ENCODE measurements at regions not wholly inside any gene's neighbourhood (a gene's known extent, or its start where the extent isn't known, plus 50 kb on each side); places are given as distances from the start of the nearest gene placed in this dataset.

- Histone ChIP-seq H3K4me2 (ENCODE audit: low read length) (no peak overlapping the region), H3K9me2 (ENCODE audit: insufficient read depth) (no peaks in the 10 kb centered on the region), H2AFZ (ENCODE audit: low read depth, low read length, poor library complexity, severe bottlenecking) (no peak overlapping the region), H3K27ac (ENCODE audit: low read depth, low read length) (no peak overlapping the region), H3K4me1 (ENCODE audit: control insufficient read depth in 1 of 2, insufficient read depth in 2 of 2, low read length in 2 of 2) (no peaks in the 10 kb centered on the region), H3K4me3 (replicated peaks in 1 of 2; ENCODE audit: low read depth in 1 of 2, low read length in 2 of 2) (no peak overlapping the region), H3K27me3 (ENCODE audit: insufficient read depth, low read length) (peaks cover 6% of the 10 kb centered on the region), H3K36me3 (ENCODE audit: control insufficient read depth in 1 of 2, insufficient read depth in 2 of 2, low read length in 2 of 2) (no peaks in the 10 kb centered on the region), H3K79me2 (ENCODE audit: insufficient read depth, low read length) (no peaks in the 10 kb centered on the region), H3K9me3 (ENCODE audit: control insufficient read depth in 1 of 2, insufficient read depth in 1 of 2, low read depth in 1 of 2, low read length in 2 of 2) (no peaks in the 10 kb centered on the region), H4K20me1 (ENCODE audit: insufficient read depth) (no peaks in the 10 kb centered on the region), H3K9ac (ENCODE audit: low read length) (no peak overlapping the region)
- ATAC-seq (no peak), DNase-seq (ENCODE audit: low read depth, low spot score) (no peak)
- intact Hi-C loops (cut with micrococcal nuclease): no loop called here
- ChIA-PET POLR2A (no interaction called here), CTCF (no interaction called here), RAD21 (ENCODE audit: low non-redundant PET in 1 of 2, low total read pairs in 2 of 2, uncharacterized antibody in 2 of 2, unreplicated experiment in 2 of 2) (no interaction called here)
- no peak for TF ChIP-seq ELF1 (IDR thresholded peaks at IDR 0.05; ENCODE audit: borderline replicate concordance, low read depth)
- no TSS peak for BruUV-seq (replicated peaks)
These were observed 332.7 kb upstream of the SLCO3A1 start for GRCh38 chr15:91520850-91521249.

- H3K9me2 ChIP-seq (ENCODE audit: insufficient read depth): no peaks in the 10 kb centered on the region
- no peak for ATAC-seq
- peaks cover 6% of the 10 kb centered on the region; the same call in 1 of the 2 replicates for H3K27me3 ChIP-seq (ENCODE audit: insufficient read depth, low read length)
- no peaks in the 10 kb centered on the region for H3K79me2 ChIP-seq (ENCODE audit: insufficient read depth, low read length)
- BruUV-seq (replicated peaks): no TSS peak
- no peak overlapping the region for H3K9ac ChIP-seq (ENCODE audit: low read length)
- ChIA-PET RAD21 (ENCODE audit: low non-redundant PET in 1 of 2, low total read pairs in 2 of 2, uncharacterized antibody in 2 of 2, unreplicated experiment in 2 of 2) (interaction anchor here in 1 of 2 experiments (0.6 kb wide), 1 partner anchor 316 kb away, joined by 3 read pairs; no protein-coding TSS in a partner anchor), CTCF (no interaction called here), POLR2A (no interaction called here)
- H2AFZ ChIP-seq (ENCODE audit: low read depth, low read length, poor library complexity, severe bottlenecking): no peak overlapping the region
- H3K4me2 ChIP-seq (ENCODE audit: low read length): no peak overlapping the region
- H3K27ac ChIP-seq (ENCODE audit: low read depth, low read length): no peak overlapping the region
- no peak for DNase-seq (ENCODE audit: low read depth, low spot score)
- TF ChIP-seq ZFX (IDR thresholded peaks at IDR 0.05): no peak
- no peak for TF ChIP-seq ELF1 (IDR thresholded peaks at IDR 0.05; ENCODE audit: borderline replicate concordance, low read depth)
- no peak for TF ChIP-seq CTCF (IDR thresholded peaks at IDR 0.05 in 2 of 3, conservative IDR thresholded peaks at IDR 0.05 in 1 of 3; ENCODE audit: borderline replicate concordance in 1 of 3, insufficient read depth in 1 of 3, low read depth in 2 of 3, low read length in 2 of 3)
- no peak for TF ChIP-seq TCF7L2 (IDR thresholded peaks at IDR 0.05; ENCODE audit: borderline replicate concordance, extremely low read depth, insufficient read depth, insufficient read length)
- H3K9me3 ChIP-seq (ENCODE audit: control insufficient read depth in 1 of 2, insufficient read depth in 1 of 2, low read depth in 1 of 2, low read length in 2 of 2): no peaks in the 10 kb centered on the region
- H4K20me1 ChIP-seq (ENCODE audit: insufficient read depth): no peaks in the 10 kb centered on the region
- H3K4me3 ChIP-seq (replicated peaks in 1 of 2; ENCODE audit: low read depth in 1 of 2, low read length in 2 of 2): no peak overlapping the region
- H3K36me3 ChIP-seq (ENCODE audit: control insufficient read depth in 1 of 2, insufficient read depth in 2 of 2, low read length in 2 of 2): no peaks in the 10 kb centered on the region
- intact Hi-C loops (cut with micrococcal nuclease): no loop called here
- no peaks in the 10 kb centered on the region for H3K4me1 ChIP-seq (ENCODE audit: control insufficient read depth in 1 of 2, insufficient read depth in 2 of 2, low read length in 2 of 2)
These were observed 332.0 kb upstream of the SLCO3A1 start for GRCh38 chr15:91521548-91521947.

Data from HCT116 (cell line).